HG02884 (cell line): ENCODE measurements at regions not wholly inside any gene's neighbourhood (a gene's known extent, or its start where the extent isn't known, plus 50 kb on each side); places are given as distances from the start of the nearest gene placed in this dataset.

Source experiments
- ATAC-seq: cut with Tn5 transposase; IDR thresholded peaks from one replicate; pipeline ENCODE4 v1.9.1; 2021; ENCODE audit warnings: mild to moderate bottlenecking, moderate library complexity; ENCODE audit not compliant: unreplicated experiment

DNA sequence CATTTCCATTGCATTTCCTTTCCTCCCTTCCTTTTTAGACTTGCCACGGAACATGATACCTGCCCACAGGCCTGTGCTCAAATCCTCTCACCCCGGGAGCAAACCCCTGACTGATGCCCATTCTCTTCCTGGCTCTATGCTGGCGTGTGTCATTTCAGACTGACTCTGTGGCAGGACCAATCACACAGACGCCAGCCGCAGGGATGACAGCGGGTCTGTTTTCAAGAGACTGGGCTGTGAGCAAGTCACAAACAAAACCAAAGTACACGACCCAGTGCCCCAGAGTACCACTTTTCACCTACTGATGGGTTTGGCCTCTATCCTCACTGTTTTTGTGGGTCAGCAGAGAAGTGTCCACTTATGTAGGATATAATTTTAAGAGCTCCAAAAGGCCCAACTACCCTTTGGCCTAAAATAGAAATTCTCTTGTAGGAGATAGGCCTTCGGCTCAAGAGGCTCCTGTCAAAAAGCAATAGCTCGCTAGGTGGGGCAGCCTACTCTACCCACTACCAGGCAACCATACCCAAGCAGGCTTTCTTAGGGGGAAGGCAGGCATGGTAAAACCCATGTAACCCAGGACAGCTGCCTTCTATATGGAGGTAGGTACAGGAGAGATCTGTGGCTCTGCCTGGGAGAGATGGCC lies 215.7 kb downstream of the CDC5L start:
- ATAC-seq = no peak

DNA sequence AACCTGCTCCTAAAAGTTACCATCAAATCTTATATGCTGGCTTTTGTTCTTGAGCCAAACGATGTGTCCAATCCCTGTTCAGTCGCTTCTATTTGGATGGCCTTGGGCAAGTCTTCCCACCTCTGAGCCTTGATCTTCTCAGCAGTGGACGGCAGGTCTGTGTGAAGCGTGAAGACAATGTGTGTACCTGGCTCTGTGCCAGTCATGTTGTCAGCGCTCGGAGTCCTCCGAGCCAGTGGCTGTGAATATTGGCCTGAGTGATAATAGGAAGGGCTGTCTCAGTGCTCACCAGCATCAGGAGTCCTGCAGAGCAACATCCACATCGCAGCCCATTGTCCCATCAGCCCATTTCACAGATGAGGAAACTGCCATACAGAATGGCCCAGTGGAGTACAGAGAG lies 219.0 kb downstream of the CDC5L start:
- ATAC-seq = no peak

DNA sequence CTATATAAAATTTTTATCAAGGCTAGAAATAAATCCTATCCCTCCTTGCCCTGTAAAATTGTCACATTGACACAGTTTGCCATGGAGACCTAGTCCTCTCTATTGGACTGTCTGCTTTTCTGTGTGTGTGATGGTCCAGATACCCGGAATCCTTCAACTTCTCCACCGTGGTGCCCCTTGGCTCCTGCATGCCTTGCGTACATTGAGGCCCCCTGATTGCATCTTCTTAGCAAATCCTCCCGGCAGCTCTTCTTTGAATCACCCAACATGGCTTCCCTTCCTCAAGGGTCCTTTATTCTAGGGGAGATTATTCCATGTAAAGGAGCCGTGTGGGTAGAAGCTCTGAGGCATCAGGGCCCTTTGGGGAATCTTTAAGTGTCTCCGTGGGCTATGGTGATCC lies 219.5 kb downstream of the CDC5L start:
- ATAC-seq = no peak

DNA sequence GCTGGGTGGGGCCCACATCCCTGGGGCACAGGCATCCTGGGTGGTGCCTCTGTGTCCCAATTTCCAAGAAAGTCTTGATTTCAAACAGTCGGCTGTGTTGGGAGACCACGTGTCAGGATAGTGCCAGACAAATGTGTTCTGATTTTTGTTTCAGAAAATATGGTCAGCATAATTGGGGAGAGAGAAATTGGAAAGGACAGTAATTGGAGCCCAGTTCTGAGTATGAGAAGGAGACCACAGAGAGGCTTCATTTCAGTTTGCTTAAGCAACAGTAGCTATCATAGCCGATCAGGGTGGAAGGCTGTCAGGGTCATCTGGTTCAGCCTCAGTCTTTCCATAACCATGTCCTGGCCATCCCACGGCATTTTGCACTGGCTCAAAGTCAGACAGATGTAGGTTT lies 220.7 kb downstream of the CDC5L start:
- no peak for ATAC-seq

GRCh38 chr6:44609051-44609612 lies 221.6 kb downstream of the CDC5L start:
- no peak for ATAC-seq

GRCh38 chr6:44614396-44614795 lies 226.9 kb downstream of the CDC5L start:
- no peak for ATAC-seq

- ATAC-seq = no peak
Measured at GRCh38 chr6:44615621-44616020, 228.1 kb downstream of the CDC5L start.

- no peak for ATAC-seq
Measured at GRCh38 chr6:44617416-44617815, 229.9 kb downstream of the CDC5L start.

GRCh38 chr6:44618371-44618770 lies 230.9 kb downstream of the CDC5L start:
- no peak for ATAC-seq

- no peak for ATAC-seq
Measured at GRCh38 chr6:44620922-44621321, 233.4 kb downstream of the CDC5L start.

- no peak for ATAC-seq
Measured at GRCh38 chr6:44621846-44622245, 234.3 kb downstream of the CDC5L start.

GRCh38 chr6:44622555-44622954 lies 235.0 kb downstream of the CDC5L start:
- no peak for ATAC-seq

- no peak for ATAC-seq
Measured at GRCh38 chr6:44622956-44623355, 235.4 kb downstream of the CDC5L start.

- ATAC-seq = no peak
Measured at GRCh38 chr6:44624226-44624625, 236.7 kb downstream of the CDC5L start.

GRCh38 chr6:44624936-44625573 lies 237.5 kb downstream of the CDC5L start:
- ATAC-seq = no peak

DNA sequence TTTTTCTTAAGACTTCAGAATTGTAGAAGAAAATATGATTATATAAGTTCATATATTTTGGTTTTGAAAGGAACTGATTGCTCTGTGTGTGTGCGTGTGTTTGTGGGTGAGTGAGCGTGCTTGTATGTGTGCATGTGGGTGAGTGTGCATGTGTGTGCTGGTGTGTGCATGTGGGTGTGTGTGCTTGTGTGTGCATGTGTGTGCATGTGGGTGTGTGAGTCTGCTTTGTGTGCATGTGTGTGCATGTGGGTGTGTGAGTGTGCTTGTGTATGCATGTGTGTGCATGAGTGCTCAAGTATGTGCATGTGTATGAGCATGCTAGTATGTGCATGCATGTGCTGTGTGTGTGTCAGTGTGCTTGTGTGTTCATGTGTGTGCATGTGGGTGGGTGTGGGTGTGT lies 238.5 kb downstream of the CDC5L start:
- no peak for ATAC-seq

- ATAC-seq = no peak
Measured at GRCh38 chr6:44626616-44627015, 239.1 kb downstream of the CDC5L start.

- ATAC-seq = no peak
Measured at GRCh38 chr6:44627091-44627882, 239.8 kb downstream of the CDC5L start.

DNA sequence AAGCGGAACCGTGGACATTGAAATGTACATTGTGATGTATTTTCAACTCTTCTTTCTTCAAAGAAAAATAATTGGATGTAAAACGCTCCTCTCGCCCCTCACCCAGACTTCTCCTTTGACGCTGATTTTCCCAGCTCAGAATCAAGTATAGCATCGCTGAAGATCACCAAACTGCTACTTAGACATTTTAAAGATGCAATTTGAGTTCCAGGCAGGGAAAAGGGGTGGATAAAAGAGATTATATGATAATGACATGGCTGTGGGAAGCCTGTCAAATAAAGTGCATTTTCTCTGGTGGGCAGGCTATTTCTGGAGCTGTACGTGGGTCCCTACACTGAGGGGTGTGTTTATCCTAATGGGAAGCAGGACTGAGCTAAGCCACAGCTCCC lies 240.4 kb downstream of the CDC5L start:
- ATAC-seq = no peak

DNA sequence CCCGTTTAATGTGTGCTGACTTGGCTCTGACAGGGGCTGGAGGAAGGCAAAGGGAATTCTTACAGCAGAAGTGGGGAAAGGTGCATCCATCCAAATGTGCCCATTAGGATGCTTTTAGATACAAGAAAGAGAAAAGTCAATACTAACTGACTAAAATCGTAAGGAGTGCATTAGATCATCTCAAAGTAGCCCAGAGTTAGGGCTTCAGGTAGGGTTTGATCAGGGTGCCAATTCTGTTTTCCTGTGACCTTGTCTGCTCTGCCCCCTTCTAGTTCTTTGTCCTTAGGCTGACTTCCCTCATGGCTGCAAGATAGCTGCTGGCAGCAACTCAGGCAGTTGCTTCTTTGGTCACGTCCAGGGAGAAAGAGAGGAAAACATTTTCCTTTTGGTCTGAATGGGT lies 240.8 kb downstream of the CDC5L start:
- ATAC-seq = no peak

DNA sequence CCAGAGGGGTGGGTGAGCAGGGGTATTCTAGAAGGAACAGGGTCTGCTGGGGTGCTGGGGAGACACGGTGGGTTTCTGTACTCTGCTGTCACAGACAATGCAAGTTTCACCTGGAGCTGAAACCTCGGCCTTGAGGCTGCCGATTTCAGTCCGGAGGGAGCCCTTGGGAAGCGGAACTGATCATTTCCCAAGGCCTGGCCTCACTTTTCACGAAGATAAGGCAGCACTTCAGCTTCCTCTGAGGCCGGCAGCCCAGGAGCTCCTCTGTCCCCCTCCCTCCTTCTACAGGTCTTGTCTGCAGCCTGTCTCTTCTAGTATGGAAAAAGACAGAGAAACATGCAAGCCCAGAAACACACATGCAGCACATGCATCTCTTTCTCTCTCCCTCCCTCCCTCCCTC lies 242.1 kb downstream of the CDC5L start:
- no peak for ATAC-seq
